Upper lobe of right lung (tissue), 1 donor: ENCODE measurements at regions not wholly inside any gene's neighbourhood (a gene's known extent, or its start where the extent isn't known, plus 50 kb on each side); places are given as distances from the start of the nearest gene placed in this dataset.

Source experiments
- ATAC-seq: fragments of 200-7000 bp; cut with Tn5 transposase; one replicate; pipeline ENCODE4 v1.9.1; 2020; ENCODE audit warnings: mild to moderate bottlenecking, moderate library complexity
- DNase-seq: peaks from one replicate; pipeline ENCODE4 v3.0.0-alpha.2; 2020
- H3K27ac ChIP-seq: fragments of 200-600 bp; one replicate; pipeline ENCODE4 v1.8.0; 2022
- H3K27me3 ChIP-seq: fragments of 200-600 bp; one replicate; pipeline ENCODE4 v1.8.0; 2022; ENCODE audit warnings: mild to moderate bottlenecking
- H3K36me3 ChIP-seq: fragments of 200-600 bp; one replicate; pipeline ENCODE4 v1.8.0; 2022
- H3K4me1 ChIP-seq: fragments of 200-600 bp; one replicate; pipeline ENCODE4 v1.8.0; 2022
- H3K4me3 ChIP-seq: fragments of 200-600 bp; one replicate; pipeline ENCODE4 v1.8.0; 2022; ENCODE audit warnings: mild to moderate bottlenecking
- H3K9me3 ChIP-seq: fragments of 200-600 bp; one replicate; pipeline ENCODE4 v1.8.0; 2022
- CTCF ChIP-seq: fragments of 200-600 bp; IDR thresholded peaks from one replicate; pipeline ENCODE4 v1.8.0; 2022; ENCODE audit warnings: antibody characterized with exemption
- intact Hi-C: fragments of 100-400 bp; cut with DNase I; formaldehyde crosslinking; loops from one replicate; pipeline ENCODE4 v1.11.0; 2022
- donor health status: DM: no; HTN: yes; CAD: no; lungs with severe emphysema.

GRCh38 chr2:126802316-126802715 lies 96.4 kb upstream of the TEX51 start:
- Histone ChIP-seq H3K27me3 (no peaks in the 10 kb centered on the region), H3K36me3 (no peaks in the 10 kb centered on the region), H3K27ac (no peak overlapping the region), H3K4me1 (no peaks in the 10 kb centered on the region), H3K4me3 (no peak overlapping the region), H3K9me3 (no peaks in the 10 kb centered on the region)
- no peak for TF ChIP-seq CTCF
- DNase-seq: peak; percentile 20
- intact Hi-C loops: no loop called here
- no peak for ATAC-seq

GRCh38 chr2:126802774-126803433 lies 95.8 kb upstream of the TEX51 start:
- Histone ChIP-seq H3K4me3 (no peak overlapping the region), H3K4me1 (no peaks in the 10 kb centered on the region), H3K9me3 (no peaks in the 10 kb centered on the region), H3K27me3 (no peaks in the 10 kb centered on the region), H3K27ac (no peak overlapping the region), H3K36me3 (no peaks in the 10 kb centered on the region)
- ATAC-seq (no peak), DNase-seq (peak; percentile 4)
- no peak for TF ChIP-seq CTCF
- intact Hi-C loops: no loop called here

GRCh38 chr2:126803434-126803775 lies 95.3 kb upstream of the TEX51 start:
- H3K27ac ChIP-seq: no peak overlapping the region
- TF ChIP-seq CTCF: no peak

GRCh38 chr2:126804347-126804746 lies 94.3 kb upstream of the TEX51 start:
- no peak for TF ChIP-seq CTCF
- DNase-seq: peak; percentile 42
- Histone ChIP-seq H3K4me1 (no peaks in the 10 kb centered on the region), H3K36me3 (no peaks in the 10 kb centered on the region), H3K4me3 (no peak overlapping the region), H3K27me3 (no peaks in the 10 kb centered on the region), H3K27ac (no peak overlapping the region), H3K9me3 (no peaks in the 10 kb centered on the region)
- no peak for ATAC-seq
- intact Hi-C loops: no loop called here

More at GRCh38 chr2:126803434-126803775, 95.3 kb upstream of the TEX51 start:
- DNase-seq (peak; percentile 27), ATAC-seq (no peak)
- Histone ChIP-seq H3K36me3 (no peaks in the 10 kb centered on the region), H3K9me3 (no peaks in the 10 kb centered on the region), H3K27me3 (no peaks in the 10 kb centered on the region), H3K4me1 (no peaks in the 10 kb centered on the region), H3K4me3 (no peak overlapping the region)
- intact Hi-C loops: no loop called here

- H3K36me3 ChIP-seq: no peaks in the 10 kb centered on the region
- no peak overlapping the region for H3K27ac ChIP-seq
- intact Hi-C loops: no loop called here
- no peak overlapping the region for H3K4me3 ChIP-seq
- TF ChIP-seq CTCF: no peak
- DNase-seq (no peak), ATAC-seq (no peak)
- H3K27me3 ChIP-seq: no peaks in the 10 kb centered on the region
- no peaks in the 10 kb centered on the region for H3K4me1 ChIP-seq
- H3K9me3 ChIP-seq: no peaks in the 10 kb centered on the region
Measured at GRCh38 chr2:126808929-126809328, 89.8 kb upstream of the TEX51 start.

- Histone ChIP-seq H3K27me3 (no peaks in the 10 kb centered on the region), H3K36me3 (no peaks in the 10 kb centered on the region), H3K4me3 (no peak overlapping the region), H3K4me1 (no peaks in the 10 kb centered on the region), H3K27ac (no peak overlapping the region), H3K9me3 (no peaks in the 10 kb centered on the region)
- DNase-seq (no peak), ATAC-seq (no peak)
- intact Hi-C loops: no loop called here
- TF ChIP-seq CTCF: no peak
Measured at GRCh38 chr2:126809340-126809739, 89.3 kb upstream of the TEX51 start.
